IPS-18c (cell line): ENCODE measurements at regions not wholly inside any gene's neighbourhood (a gene's known extent, or its start where the extent isn't known, plus 50 kb on each side); places are given as distances from the start of the nearest gene placed in this dataset.
"Not testable (repeated sequence)": the region's sequence is repeated elsewhere in the genome, so short reads cannot be mapped to it uniquely, and the experiment has no call there.

Experiments
- H3K4me3 ChIP-seq: 2 replicates; pipeline ENCODE4 v1.7.0; 2013; ENCODE audit warnings: low read depth, mild to moderate bottlenecking, low read length, moderate library complexity; ENCODE audit not compliant: insufficient read depth
- H3K9me3 ChIP-seq: one replicate; pipeline ENCODE4 v1.6.1; 2013; ENCODE audit warnings: mild to moderate bottlenecking, low read length, moderate library complexity; ENCODE audit not compliant: control insufficient read depth, insufficient read depth

GRCh38 chr5:174624733-174625522, 99.5 kb upstream of the MSX2 start:
- H3K4me3 ChIP-seq = no peak overlapping the region
- no peaks in the 10 kb centered on the region for H3K9me3 ChIP-seq

- no peak overlapping the region for H3K4me3 ChIP-seq
- H3K9me3 ChIP-seq = no peaks in the 10 kb centered on the region
Measured at GRCh38 chr5:174625591-174626350, 98.6 kb upstream of the MSX2 start.

GRCh38 chr5:174626369-174626920, 97.9 kb upstream of the MSX2 start:
- Histone ChIP-seq H3K9me3 (no peaks in the 10 kb centered on the region), H3K4me3 (no peak overlapping the region)

GRCh38 chr5:174636094-174636493, 88.3 kb upstream of the MSX2 start:
- H3K4me3 ChIP-seq = no peak overlapping the region
- H3K9me3 ChIP-seq = no peaks in the 10 kb centered on the region

GRCh38 chr5:174642816-174643405, 81.5 kb upstream of the MSX2 start:
- H3K4me3 ChIP-seq = no peak overlapping the region
- peaks cover 2% of the 10 kb centered on the region for H3K9me3 ChIP-seq

- Histone ChIP-seq H3K9me3 (peaks cover 2% of the 10 kb centered on the region), H3K4me3 (no peak overlapping the region)
Measured at GRCh38 chr5:174644436-174644835, 79.9 kb upstream of the MSX2 start.

GRCh38 chr5:174644923-174645322, 79.5 kb upstream of the MSX2 start:
- Histone ChIP-seq H3K4me3 (no peak overlapping the region), H3K9me3 (peaks cover 2% of the 10 kb centered on the region)

- peaks cover 2% of the 10 kb centered on the region for H3K9me3 ChIP-seq
- H3K4me3 ChIP-seq = no peak overlapping the region
Measured at GRCh38 chr5:174645677-174646076, 78.7 kb upstream of the MSX2 start.

- not testable (repeated sequence) for H3K4me3 ChIP-seq
Measured at GRCh38 chr5:174648618-174649017, 75.8 kb upstream of the MSX2 start.

GRCh38 chr5:174649391-174649790, 75.0 kb upstream of the MSX2 start:
- Histone ChIP-seq H3K9me3 (peaks cover 2% of the 10 kb centered on the region), H3K4me3 (no peak overlapping the region)

More at GRCh38 chr5:174648618-174649017, 75.8 kb upstream of the MSX2 start:
- H3K9me3 ChIP-seq = not testable (repeated sequence)

GRCh38 chr5:174654442-174654841, 69.9 kb upstream of the MSX2 start:
- Histone ChIP-seq H3K9me3 (no peaks in the 10 kb centered on the region), H3K4me3 (no peak overlapping the region)

- Histone ChIP-seq H3K4me3 (no peak overlapping the region), H3K9me3 (no peaks in the 10 kb centered on the region)
Measured at GRCh38 chr5:174655351-174655750, 69.0 kb upstream of the MSX2 start.

GRCh38 chr5:174664180-174664850, 60.1 kb upstream of the MSX2 start:
- no peak overlapping the region for H3K4me3 ChIP-seq
- no peaks in the 10 kb centered on the region for H3K9me3 ChIP-seq

- Histone ChIP-seq H3K9me3 (no peaks in the 10 kb centered on the region), H3K4me3 (no peak overlapping the region)
Measured at GRCh38 chr5:174665347-174665746, 59.0 kb upstream of the MSX2 start.

- Histone ChIP-seq H3K9me3 (no peaks in the 10 kb centered on the region), H3K4me3 (no peak overlapping the region)
Measured at GRCh38 chr5:174667526-174667925, 56.9 kb upstream of the MSX2 start.

GRCh38 chr5:174668349-174668748, 56.0 kb upstream of the MSX2 start:
- Histone ChIP-seq H3K9me3 (no peaks in the 10 kb centered on the region), H3K4me3 (no peak overlapping the region)
